Effector memory CD4-positive, alpha-beta T cell (primary cell): ENCODE measurements at regions not wholly inside any gene's neighbourhood (a gene's known extent, or its start where the extent isn't known, plus 50 kb on each side); places are given as distances from the start of the nearest gene placed in this dataset.

Experiments used
- DNase-seq, 3 donors: peaks; one replicate each; pipeline ENCODE4 v3.0.0-alpha.2; 2020
- H3K27ac ChIP-seq: 2 replicates; pipeline ENCODE4 v1.7.0; 2013; ENCODE audit warnings: mild to moderate bottlenecking, low read length, moderate library complexity; ENCODE audit not compliant: insufficient read depth, poor library complexity, severe bottlenecking
- H3K27me3 ChIP-seq: replicated peaks from 2 replicates; pipeline ENCODE4 v1.7.0; 2013; ENCODE audit warnings: mild to moderate bottlenecking, low read length; ENCODE audit not compliant: insufficient read depth, control insufficient read depth, poor library complexity, severe bottlenecking
- H3K36me3 ChIP-seq: 2 replicates; pipeline ENCODE4 v1.7.0; 2013; ENCODE audit warnings: mild to moderate bottlenecking, low read length, moderate library complexity; ENCODE audit not compliant: control insufficient read depth, insufficient read depth
- H3K4me1 ChIP-seq: 2 replicates; pipeline ENCODE4 v1.7.0; 2013; ENCODE audit warnings: low read length, mild to moderate bottlenecking; ENCODE audit not compliant: control insufficient read depth, insufficient read depth, poor library complexity, severe bottlenecking
- H3K4me3 ChIP-seq: 2 replicates; pipeline ENCODE4 v1.7.0; 2013; ENCODE audit warnings: low read length, low read depth, mild to moderate bottlenecking; ENCODE audit not compliant: insufficient read depth, poor library complexity, severe bottlenecking
- H3K9me3 ChIP-seq: 2 replicates; pipeline ENCODE4 v1.7.0; 2013; ENCODE audit warnings: mild to moderate bottlenecking, low read length, moderate library complexity; ENCODE audit not compliant: control insufficient read depth

DNA sequence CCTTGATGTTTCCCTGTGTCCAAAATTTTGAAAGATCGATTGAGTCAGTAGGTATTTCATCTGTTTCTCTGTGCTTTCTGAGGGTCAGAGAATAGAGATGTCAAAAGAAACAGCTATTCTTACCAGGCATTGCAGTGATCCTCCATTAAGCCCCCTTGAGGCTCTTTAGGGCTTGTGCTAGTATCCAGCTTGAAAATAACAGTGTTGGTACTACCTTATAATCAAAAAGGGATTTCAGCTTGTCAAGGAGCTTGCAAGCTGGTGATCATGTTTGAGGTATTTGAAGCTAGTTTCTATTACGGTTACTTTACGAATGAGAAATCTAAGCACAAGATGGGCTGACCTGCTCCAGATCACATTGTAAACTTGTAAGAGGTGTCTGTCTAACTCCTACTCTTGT lies 103.4 kb downstream of the EDEM1 start:
- no peaks in the 10 kb centered on the region for H3K36me3 ChIP-seq

DNA sequence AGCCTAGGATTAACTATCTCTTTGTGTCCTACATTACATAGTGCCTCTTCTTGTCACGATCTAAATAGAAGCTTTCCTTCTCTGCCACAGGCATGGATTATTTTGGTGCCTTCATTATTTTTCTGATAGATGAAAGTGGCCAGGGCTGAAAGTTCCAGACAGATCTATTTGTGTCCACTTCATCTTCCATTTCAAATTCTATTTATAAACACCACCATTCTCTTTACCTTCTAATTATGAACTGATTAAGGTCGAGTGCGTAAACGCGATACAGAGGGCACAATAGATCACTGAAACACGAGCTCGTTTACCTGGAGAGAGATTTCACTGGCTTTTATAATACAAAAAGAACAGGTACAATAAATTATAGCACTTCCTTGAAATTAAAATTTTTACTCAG lies 105.0 kb downstream of the EDEM1 start:
- no peak overlapping the region for H3K27ac ChIP-seq
- no peak overlapping the region for H3K4me3 ChIP-seq
- H3K36me3 ChIP-seq = no peaks in the 10 kb centered on the region
- DNase-seq = no peak
- H3K9me3 ChIP-seq = no peaks in the 10 kb centered on the region
- no peaks in the 10 kb centered on the region for H3K4me1 ChIP-seq
- H3K27me3 ChIP-seq = no peaks in the 10 kb centered on the region

More for the DNA sequence above, 103.4 kb downstream of the EDEM1 start:
- DNase-seq = no peak
- H3K27ac ChIP-seq = no peak overlapping the region
- no peaks in the 10 kb centered on the region for H3K27me3 ChIP-seq
- no peaks in the 10 kb centered on the region for H3K9me3 ChIP-seq
- no peak overlapping the region for H3K4me3 ChIP-seq
- H3K4me1 ChIP-seq = no peaks in the 10 kb centered on the region

DNA sequence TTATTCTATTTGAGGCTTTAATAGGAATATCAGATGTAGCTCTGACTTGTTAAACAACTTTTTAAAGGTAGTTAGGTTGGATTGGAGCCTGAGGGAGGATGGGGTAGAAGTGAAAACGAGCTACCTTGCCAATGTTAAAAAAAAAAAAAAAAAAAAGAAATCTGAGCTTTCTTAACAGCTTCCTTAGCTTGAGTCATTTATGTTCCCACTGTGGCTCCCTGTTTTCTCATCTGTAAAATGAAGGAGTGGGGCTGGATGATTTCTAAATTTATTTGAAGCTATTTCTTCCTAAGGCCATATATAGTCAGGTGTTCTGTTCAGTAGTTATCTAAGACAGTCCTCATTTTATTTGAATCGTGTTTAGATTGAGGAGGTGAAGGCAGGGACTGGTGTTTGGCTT lies 105.7 kb downstream of the EDEM1 start:
- Histone ChIP-seq H3K4me1 (no peaks in the 10 kb centered on the region), H3K27me3 (no peaks in the 10 kb centered on the region), H3K27ac (no peak overlapping the region), H3K36me3 (no peaks in the 10 kb centered on the region), H3K9me3 (no peaks in the 10 kb centered on the region), H3K4me3 (no peak overlapping the region)
- DNase-seq = no peak

DNA sequence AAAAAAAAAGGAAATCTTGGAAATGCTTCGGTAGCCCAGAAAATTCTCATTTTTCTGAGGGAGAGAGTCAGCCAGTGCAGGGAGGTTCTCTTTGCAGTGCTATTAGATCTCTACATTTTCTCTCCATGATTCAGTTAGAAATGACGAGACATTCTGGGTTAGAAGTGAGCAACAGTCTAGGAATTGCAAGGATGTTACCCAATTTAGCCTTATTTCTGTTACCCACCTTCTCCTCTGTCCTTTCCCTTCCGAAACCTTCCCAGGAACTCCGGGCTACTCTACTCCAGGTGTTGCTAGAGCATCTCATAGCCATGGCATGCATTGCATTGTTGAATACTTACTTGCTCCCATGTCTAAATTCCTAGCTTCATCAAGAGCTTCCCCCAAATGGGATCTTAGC lies 106.8 kb downstream of the EDEM1 start:
- H3K4me3 ChIP-seq = no peak overlapping the region
- H3K4me1 ChIP-seq = no peaks in the 10 kb centered on the region
- no peaks in the 10 kb centered on the region for H3K27me3 ChIP-seq
- no peak overlapping the region for H3K27ac ChIP-seq
- H3K36me3 ChIP-seq = no peaks in the 10 kb centered on the region
- no peaks in the 10 kb centered on the region for H3K9me3 ChIP-seq
- DNase-seq = no peak

DNA sequence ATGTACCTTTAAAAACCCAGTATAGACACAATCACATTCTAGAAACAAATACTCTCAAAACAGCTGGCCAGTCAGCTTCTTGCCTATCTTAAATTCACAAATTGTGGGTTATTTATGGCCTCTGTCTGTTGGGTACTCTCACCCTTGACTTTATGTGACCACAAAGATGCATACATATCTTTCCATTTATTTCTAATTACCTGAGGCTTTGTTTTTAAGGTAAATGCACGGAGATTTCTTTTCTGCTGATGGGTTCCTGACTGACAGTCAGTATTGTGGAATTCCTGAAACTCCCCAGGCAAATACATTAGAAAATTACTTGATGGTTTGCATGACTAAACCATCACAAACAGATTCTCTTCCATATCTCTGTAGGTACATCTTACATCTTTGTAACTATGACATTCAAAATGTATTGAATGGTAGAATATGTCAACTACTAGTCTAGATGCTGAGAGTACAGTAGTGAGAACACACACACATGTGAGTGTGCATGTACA lies 107.7 kb downstream of the EDEM1 start:
- Histone ChIP-seq H3K4me3 (no peak overlapping the region), H3K36me3 (no peaks in the 10 kb centered on the region), H3K27me3 (no peaks in the 10 kb centered on the region), H3K27ac (no peak overlapping the region), H3K9me3 (no peaks in the 10 kb centered on the region), H3K4me1 (no peaks in the 10 kb centered on the region)
- no peak for DNase-seq

DNA sequence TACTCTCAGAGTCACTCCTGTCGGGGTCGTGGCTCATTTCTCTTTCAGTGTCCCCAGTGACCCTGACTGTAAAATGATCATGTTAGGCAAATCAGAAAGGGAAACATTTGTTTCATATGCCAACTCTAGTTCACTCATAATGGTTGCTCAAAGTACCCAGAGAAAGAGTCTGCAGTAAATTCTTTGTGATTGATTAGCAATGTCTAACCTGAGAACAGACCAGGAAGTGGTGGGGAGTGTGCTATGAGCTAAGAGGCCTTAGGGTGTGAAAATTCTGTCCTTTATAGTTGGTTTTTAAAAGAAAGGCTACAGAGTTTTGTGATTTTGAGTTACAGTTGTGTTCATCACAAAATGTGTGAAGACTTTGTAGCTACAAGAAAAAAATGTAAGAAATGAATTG lies 108.9 kb downstream of the EDEM1 start:
- H3K4me3 ChIP-seq = no peak overlapping the region
- no peaks in the 10 kb centered on the region for H3K4me1 ChIP-seq
- H3K27me3 ChIP-seq = no peaks in the 10 kb centered on the region
- no peaks in the 10 kb centered on the region for H3K36me3 ChIP-seq
- H3K27ac ChIP-seq = no peak overlapping the region
- H3K9me3 ChIP-seq = no peaks in the 10 kb centered on the region
- no peak for DNase-seq

DNA sequence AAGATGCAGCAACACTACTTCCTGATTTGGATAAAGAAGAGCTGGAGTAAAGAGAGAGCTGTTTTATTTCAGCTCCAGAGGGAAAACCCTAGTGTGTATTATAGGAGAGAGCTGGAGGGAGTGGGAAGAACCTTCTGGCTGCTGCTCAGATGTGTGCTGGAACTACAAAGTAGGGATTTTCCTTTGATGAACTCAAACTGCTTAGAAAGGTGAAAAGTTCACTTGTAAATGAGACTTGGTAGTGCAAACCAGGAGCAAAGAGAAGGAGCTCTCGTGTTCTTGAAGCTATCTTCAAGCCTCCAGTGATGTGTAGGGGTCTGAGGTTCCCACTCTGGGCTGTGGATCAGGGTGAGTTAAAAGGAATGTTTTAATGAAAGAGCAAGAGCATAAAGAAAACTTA lies 110.4 kb downstream of the EDEM1 start:
- DNase-seq = no peak
- Histone ChIP-seq H3K9me3 (no peaks in the 10 kb centered on the region), H3K4me1 (no peaks in the 10 kb centered on the region), H3K36me3 (no peaks in the 10 kb centered on the region), H3K27me3 (no peaks in the 10 kb centered on the region), H3K27ac (no peak overlapping the region), H3K4me3 (no peak overlapping the region)

DNA sequence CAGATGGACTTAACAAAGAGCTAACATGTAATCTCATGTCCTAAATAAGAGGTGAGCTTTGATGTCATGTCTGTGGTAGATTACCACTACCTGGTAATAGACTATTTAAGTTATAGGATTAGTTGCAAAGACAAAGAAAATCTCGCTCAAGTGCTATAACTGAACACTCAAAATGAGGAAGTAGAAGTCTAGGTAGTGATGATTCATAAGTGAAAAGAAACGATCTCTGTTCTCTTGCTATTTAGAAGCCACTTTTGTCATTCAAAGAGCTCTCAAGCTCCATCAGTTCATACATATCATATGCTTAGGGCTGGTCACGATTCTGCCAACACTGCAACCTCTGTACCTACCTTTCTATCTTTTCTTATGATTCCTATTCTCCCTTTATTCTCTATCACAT lies 110.9 kb downstream of the EDEM1 start:
- Histone ChIP-seq H3K27me3 (no peaks in the 10 kb centered on the region), H3K9me3 (no peaks in the 10 kb centered on the region), H3K4me3 (no peak overlapping the region), H3K4me1 (no peaks in the 10 kb centered on the region), H3K36me3 (no peaks in the 10 kb centered on the region), H3K27ac (no peak overlapping the region)
- DNase-seq = no peak

DNA sequence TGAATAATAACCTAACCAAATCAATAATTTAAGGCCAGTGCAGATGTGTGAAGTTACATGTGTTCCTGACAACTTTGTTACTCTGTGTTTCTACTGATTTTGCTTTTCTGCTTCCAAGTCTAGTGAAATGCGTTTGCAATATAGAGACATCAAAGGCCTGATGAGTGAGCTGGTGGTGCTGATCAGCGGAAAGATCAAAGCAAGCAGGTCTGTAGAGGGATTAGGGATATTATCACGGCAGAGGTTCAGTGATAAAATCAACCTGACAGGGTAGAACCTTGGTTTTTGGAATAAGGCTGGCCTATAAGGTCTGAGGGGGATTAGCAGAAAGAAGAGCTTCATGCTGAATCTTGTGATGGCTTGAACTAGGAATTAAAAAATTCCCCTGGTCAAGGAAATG lies 111.7 kb downstream of the EDEM1 start:
- Histone ChIP-seq H3K36me3 (no peaks in the 10 kb centered on the region), H3K27ac (no peak overlapping the region), H3K9me3 (no peaks in the 10 kb centered on the region), H3K27me3 (no peaks in the 10 kb centered on the region), H3K4me3 (no peak overlapping the region), H3K4me1 (no peaks in the 10 kb centered on the region)
- no peak for DNase-seq

DNA sequence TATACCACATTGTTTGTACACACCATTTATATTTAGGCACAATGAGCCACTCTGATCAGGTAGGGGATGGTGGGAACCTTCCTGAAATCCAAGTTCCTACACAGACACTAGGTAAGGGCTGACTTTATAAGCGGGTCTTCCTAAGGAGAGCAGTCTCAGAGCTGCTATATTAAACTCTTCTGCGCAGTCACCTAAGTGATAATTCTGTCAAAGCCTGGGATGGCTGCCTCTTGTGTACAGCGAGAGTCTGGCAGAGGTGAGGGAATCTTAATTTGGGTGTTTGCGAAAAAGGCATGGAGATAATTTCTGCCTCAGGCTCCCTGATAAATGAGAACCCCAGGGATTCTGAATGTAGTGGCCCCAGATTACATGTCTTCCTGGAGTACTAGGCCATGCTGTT lies 113.1 kb downstream of the EDEM1 start:
- Histone ChIP-seq H3K4me1 (no peaks in the 10 kb centered on the region), H3K27me3 (no peaks in the 10 kb centered on the region), H3K36me3 (no peaks in the 10 kb centered on the region), H3K27ac (no peak overlapping the region), H3K9me3 (no peaks in the 10 kb centered on the region), H3K4me3 (no peak overlapping the region)
- DNase-seq = no peak
